SK-N-SH treated with all-trans-retinoic acid at 6 μM for 48 hours (cell line): ENCODE measurements at regions not wholly inside any gene's neighbourhood (a gene's known extent, or its start where the extent isn't known, plus 50 kb on each side); places are given as distances from the start of the nearest gene placed in this dataset.

ENCODE experiments used
- ESRRG ChIP-seq: fragments of 250-450 bp; sonication (Bioruptor Pico); IDR thresholded peaks from 2 replicates; pipeline ENCODE4 v1.6.1; 2021; ENCODE audit warnings: mild to moderate bottlenecking
- PPARA ChIP-seq: fragments of 250-450 bp; sonication (Bioruptor Pico); IDR thresholded peaks from 2 replicates; pipeline ENCODE4 v1.5.0; 2020; ENCODE audit warnings: mild to moderate bottlenecking, borderline replicate concordance
- SNAI2 ChIP-seq: fragments of 250-450 bp; sonication (Bioruptor Pico); IDR thresholded peaks from 2 replicates; pipeline ENCODE4 v1.5.0; 2020; ENCODE audit warnings: mild to moderate bottlenecking, moderate library complexity
- ZC3H10 ChIP-seq: fragments of 250-450 bp; sonication (Bioruptor Pico); IDR thresholded peaks from 2 replicates; pipeline ENCODE4 v1.5.1; 2021; ENCODE audit warnings: mild to moderate bottlenecking, moderate library complexity
- ZFP30 ChIP-seq: fragments of 450-650 bp; formaldehyde crosslinking; IDR thresholded peaks from 2 replicates; pipeline ENCODE4 v1.5.0; 2022; ENCODE audit warnings: mild to moderate bottlenecking, moderate library complexity
- ZNF70 ChIP-seq: fragments of 450-650 bp; formaldehyde crosslinking; IDR thresholded peaks from 2 replicates; pipeline ENCODE4 v1.5.0; 2020; ENCODE audit warnings: mild to moderate bottlenecking, moderate library complexity
- TF ChIP-seq, protein P1 (sequence below): fragments of 250-450 bp; sonication (Bioruptor Pico); IDR thresholded peaks from 2 replicates; pipeline ENCODE4 v1.5.1; 2021; ENCODE audit warnings: mild to moderate bottlenecking, moderate library complexity
- TF ChIP-seq, protein P2 (sequence below): fragments of 250-450 bp; sonication (Bioruptor Pico); IDR thresholded peaks from 2 replicates; pipeline ENCODE4 v1.5.0; 2020; ENCODE audit warnings: mild to moderate bottlenecking, moderate library complexity
- TF ChIP-seq, protein P3 (sequence below): fragments of 250-450 bp; sonication (Bioruptor Pico); IDR thresholded peaks from 2 replicates; pipeline ENCODE4 v1.8.0; 2021; ENCODE audit warnings: low read depth, mild to moderate bottlenecking, moderate library complexity, borderline replicate concordance

DNA sequence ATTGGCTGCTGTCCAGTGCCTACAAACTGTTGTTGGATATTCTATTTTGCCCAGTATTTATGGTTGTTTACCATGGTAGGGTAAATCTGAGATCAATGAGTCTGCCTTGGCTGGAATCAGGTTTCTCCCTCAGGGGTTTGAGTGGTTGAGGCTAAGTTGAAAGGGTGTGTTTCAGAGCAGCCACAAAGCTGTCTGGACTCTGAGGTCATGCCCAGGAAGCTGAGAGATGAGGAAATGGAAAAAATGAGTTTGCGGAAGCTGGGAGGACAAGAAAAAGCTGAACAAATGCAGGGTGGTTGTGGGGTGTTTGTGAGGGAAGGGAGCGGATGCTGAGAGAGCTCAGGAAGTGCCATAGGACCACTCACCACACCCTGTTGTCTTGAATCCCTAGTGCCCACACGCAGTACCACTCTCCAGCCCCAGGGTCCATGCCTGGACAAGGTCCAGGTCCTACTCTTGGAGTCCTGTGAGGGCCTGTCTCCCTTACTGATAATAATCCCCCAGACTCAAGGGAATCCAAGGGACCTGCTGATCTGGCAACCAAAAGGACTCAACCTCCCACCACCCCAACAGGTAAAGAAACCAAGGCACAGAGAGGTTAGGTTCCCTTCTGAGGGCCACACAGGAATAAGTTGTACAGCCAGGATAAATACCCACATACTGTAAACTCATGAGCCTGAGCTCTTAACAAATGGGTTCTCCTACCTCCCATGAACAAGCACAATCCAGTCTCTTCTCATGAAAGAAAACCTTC is 81.6 kb downstream of the PPCDC start:
- no peak for TF ChIP-seq ZNF70 (CRISPR knock-in tag)
- TF ChIP-seq, protein P1, sequence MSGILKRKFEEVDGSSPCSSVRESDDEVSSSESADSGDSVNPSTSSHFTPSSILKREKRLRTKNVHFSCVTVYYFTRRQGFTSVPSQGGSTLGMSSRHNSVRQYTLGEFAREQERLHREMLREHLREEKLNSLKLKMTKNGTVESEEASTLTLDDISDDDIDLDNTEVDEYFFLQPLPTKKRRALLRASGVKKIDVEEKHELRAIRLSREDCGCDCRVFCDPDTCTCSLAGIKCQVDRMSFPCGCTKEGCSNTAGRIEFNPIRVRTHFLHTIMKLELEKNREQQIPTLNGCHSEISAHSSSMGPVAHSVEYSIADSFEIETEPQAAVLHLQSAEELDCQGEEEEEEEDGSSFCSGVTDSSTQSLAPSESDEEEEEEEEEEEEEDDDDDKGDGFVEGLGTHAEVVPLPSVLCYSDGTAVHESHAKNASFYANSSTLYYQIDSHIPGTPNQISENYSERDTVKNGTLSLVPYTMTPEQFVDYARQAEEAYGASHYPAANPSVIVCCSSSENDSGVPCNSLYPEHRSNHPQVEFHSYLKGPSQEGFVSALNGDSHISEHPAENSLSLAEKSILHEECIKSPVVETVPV (CRISPR knock-in tag) = no peak
- TF ChIP-seq, protein P2, sequence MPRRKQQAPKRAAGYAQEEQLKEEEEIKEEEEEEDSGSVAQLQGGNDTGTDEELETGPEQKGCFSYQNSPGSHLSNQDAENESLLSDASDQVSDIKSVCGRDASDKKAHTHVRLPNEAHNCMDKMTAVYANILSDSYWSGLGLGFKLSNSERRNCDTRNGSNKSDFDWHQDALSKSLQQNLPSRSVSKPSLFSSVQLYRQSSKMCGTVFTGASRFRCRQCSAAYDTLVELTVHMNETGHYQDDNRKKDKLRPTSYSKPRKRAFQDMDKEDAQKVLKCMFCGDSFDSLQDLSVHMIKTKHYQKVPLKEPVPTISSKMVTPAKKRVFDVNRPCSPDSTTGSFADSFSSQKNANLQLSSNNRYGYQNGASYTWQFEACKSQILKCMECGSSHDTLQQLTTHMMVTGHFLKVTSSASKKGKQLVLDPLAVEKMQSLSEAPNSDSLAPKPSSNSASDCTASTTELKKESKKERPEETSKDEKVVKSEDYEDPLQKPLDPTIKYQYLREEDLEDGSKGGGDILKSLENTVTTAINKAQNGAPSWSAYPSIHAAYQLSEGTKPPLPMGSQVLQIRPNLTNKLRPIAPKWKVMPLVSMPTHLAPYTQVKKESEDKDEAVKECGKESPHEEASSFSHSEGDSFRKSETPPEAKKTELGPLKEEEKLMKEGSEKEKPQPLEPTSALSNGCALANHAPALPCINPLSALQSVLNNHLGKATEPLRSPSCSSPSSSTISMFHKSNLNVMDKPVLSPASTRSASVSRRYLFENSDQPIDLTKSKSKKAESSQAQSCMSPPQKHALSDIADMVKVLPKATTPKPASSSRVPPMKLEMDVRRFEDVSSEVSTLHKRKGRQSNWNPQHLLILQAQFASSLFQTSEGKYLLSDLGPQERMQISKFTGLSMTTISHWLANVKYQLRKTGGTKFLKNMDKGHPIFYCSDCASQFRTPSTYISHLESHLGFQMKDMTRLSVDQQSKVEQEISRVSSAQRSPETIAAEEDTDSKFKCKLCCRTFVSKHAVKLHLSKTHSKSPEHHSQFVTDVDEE (CRISPR knock-in tag) = no peak
- TF ChIP-seq ZC3H10 = no peak
- TF ChIP-seq ESRRG (CRISPR knock-in tag) = no peak
- TF ChIP-seq, protein P3, sequence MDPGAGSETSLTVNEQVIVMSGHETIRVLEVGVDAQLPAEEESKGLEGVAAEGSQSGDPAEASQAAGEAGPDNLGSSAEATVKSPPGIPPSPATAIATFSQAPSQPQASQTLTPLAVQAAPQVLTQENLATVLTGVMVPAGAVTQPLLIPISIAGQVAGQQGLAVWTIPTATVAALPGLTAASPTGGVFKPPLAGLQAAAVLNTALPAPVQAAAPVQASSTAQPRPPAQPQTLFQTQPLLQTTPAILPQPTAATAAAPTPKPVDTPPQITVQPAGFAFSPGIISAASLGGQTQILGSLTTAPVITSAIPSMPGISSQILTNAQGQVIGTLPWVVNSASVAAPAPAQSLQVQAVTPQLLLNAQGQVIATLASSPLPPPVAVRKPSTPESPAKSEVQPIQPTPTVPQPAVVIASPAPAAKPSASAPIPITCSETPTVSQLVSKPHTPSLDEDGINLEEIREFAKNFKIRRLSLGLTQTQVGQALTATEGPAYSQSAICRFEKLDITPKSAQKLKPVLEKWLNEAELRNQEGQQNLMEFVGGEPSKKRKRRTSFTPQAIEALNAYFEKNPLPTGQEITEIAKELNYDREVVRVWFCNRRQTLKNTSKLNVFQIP = no peak
- TF ChIP-seq PPARA = no peak
- TF ChIP-seq ZFP30 (CRISPR knock-in tag) = no peak
- TF ChIP-seq SNAI2 (CRISPR knock-in tag) = no peak
